ENCODE measurements at regions not wholly inside any gene's neighbourhood (a gene's known extent, or its start where the extent isn't known, plus 50 kb on each side); places are given as distances from the start of the nearest gene placed in this dataset.
"Not testable (repeated sequence)": the region's sequence is repeated elsewhere in the genome, so short reads cannot be mapped to it uniquely, and the experiment has no call there.

- DNase-seq (ENCODE audit: low read depth, low spot score): no peak
- H3K4me1 ChIP-seq (ENCODE audit: insufficient read depth, insufficient read length): no peaks in the 10 kb centered on the region
- no peak for TF ChIP-seq YY1 (IDR thresholded peaks at IDR 0.05; ENCODE audit: insufficient read depth, insufficient read length)
- no peak for TF ChIP-seq ZNF274 (IDR thresholded peaks at IDR 0.05; ENCODE audit: low read depth, low read length)
- TF ChIP-seq SUZ12 (IDR thresholded peaks at IDR 0.05; ENCODE audit: extremely low read depth, insufficient read depth, insufficient read length): no peak
Observed at GRCh38 chr14:59132796-59133494, 55.5 kb upstream of the DAAM1 start.

GRCh38 chr14:59133709-59134108 lies 54.8 kb upstream of the DAAM1 start:
- H3K4me1 ChIP-seq (ENCODE audit: insufficient read depth, insufficient read length): no peaks in the 10 kb centered on the region
- H3K4me3 ChIP-seq (ENCODE audit: insufficient read length, low read depth): no peak overlapping the region
- H3K27me3 ChIP-seq (ENCODE audit: insufficient read depth, insufficient read length): no peaks in the 10 kb centered on the region
- no peaks in the 10 kb centered on the region for H3K9me3 ChIP-seq (ENCODE audit: insufficient read depth, low read length)
- H3K36me3 ChIP-seq (ENCODE audit: insufficient read depth, insufficient read length, low read length): no peaks in the 10 kb centered on the region
- DNase-seq (ENCODE audit: low read depth, low spot score): no peak
- H3K9ac ChIP-seq (ENCODE audit: insufficient read length, low read depth): no peak overlapping the region
- TF ChIP-seq SUZ12 (IDR thresholded peaks at IDR 0.05; ENCODE audit: extremely low read depth, insufficient read depth, insufficient read length) (no peak), YY1 (IDR thresholded peaks at IDR 0.05; ENCODE audit: insufficient read depth, insufficient read length) (no peak), ZNF274 (IDR thresholded peaks at IDR 0.05; ENCODE audit: low read depth, low read length) (no peak)

More at GRCh38 chr14:59132796-59133494, 55.5 kb upstream of the DAAM1 start:
- H3K9me3 ChIP-seq (ENCODE audit: insufficient read depth, low read length): no peaks in the 10 kb centered on the region
- no peaks in the 10 kb centered on the region for H3K27me3 ChIP-seq (ENCODE audit: insufficient read depth, insufficient read length)
- no peaks in the 10 kb centered on the region for H3K36me3 ChIP-seq (ENCODE audit: insufficient read depth, insufficient read length, low read length)
- H3K4me3 ChIP-seq (ENCODE audit: insufficient read length, low read depth): no peak overlapping the region
- no peak overlapping the region for H3K9ac ChIP-seq (ENCODE audit: insufficient read length, low read depth)

- no peak for DNase-seq (ENCODE audit: low read depth, low spot score)
- Histone ChIP-seq H3K4me1 (ENCODE audit: insufficient read depth, insufficient read length) (no peaks in the 10 kb centered on the region), H3K27me3 (ENCODE audit: insufficient read depth, insufficient read length) (no peaks in the 10 kb centered on the region), H3K9me3 (ENCODE audit: insufficient read depth, low read length) (no peaks in the 10 kb centered on the region), H3K4me3 (ENCODE audit: insufficient read length, low read depth) (no peak overlapping the region), H3K36me3 (ENCODE audit: insufficient read depth, insufficient read length, low read length) (no peaks in the 10 kb centered on the region), H3K9ac (ENCODE audit: insufficient read length, low read depth) (no peak overlapping the region)
- TF ChIP-seq SUZ12 (IDR thresholded peaks at IDR 0.05; ENCODE audit: extremely low read depth, insufficient read depth, insufficient read length) (no peak), YY1 (IDR thresholded peaks at IDR 0.05; ENCODE audit: insufficient read depth, insufficient read length) (no peak), ZNF274 (IDR thresholded peaks at IDR 0.05; ENCODE audit: low read depth, low read length) (no peak)
Observed at GRCh38 chr14:59134307-59134706, 54.2 kb upstream of the DAAM1 start.

DNA sequence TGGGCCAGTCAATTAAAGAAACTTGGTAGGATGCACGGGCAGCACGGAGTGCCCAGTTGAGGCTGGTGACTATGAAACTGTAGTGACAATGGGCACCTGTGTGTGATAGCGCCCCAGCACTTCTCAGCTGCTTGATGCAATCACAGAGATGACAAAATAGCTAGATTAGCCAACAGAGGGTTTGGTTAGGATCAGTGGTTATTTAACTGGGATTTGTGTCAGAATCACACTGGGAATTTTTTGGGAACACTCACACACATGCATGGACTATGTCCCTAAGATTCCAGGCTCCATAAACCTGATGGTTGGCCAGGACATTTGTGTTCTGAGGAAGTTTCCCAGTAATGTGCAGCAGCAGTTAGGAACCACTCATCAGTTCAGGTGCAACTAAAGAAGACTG lies 51.2 kb upstream of the DAAM1 start:
- Histone ChIP-seq H3K9ac (ENCODE audit: insufficient read length, low read depth) (no peak overlapping the region), H3K9me3 (ENCODE audit: insufficient read depth, low read length) (no peaks in the 10 kb centered on the region), H3K36me3 (ENCODE audit: insufficient read depth, insufficient read length, low read length) (no peaks in the 10 kb centered on the region), H3K27me3 (ENCODE audit: insufficient read depth, insufficient read length) (no peaks in the 10 kb centered on the region), H3K4me1 (ENCODE audit: insufficient read depth, insufficient read length) (no peaks in the 10 kb centered on the region), H3K4me3 (ENCODE audit: insufficient read length, low read depth) (no peak overlapping the region)
- no peak for TF ChIP-seq ZNF274 (IDR thresholded peaks at IDR 0.05; ENCODE audit: low read depth, low read length)
- TF ChIP-seq SUZ12 (IDR thresholded peaks at IDR 0.05; ENCODE audit: extremely low read depth, insufficient read depth, insufficient read length): no peak
- TF ChIP-seq YY1 (IDR thresholded peaks at IDR 0.05; ENCODE audit: insufficient read depth, insufficient read length): no peak
- DNase-seq (ENCODE audit: low read depth, low spot score): no peak

DNA sequence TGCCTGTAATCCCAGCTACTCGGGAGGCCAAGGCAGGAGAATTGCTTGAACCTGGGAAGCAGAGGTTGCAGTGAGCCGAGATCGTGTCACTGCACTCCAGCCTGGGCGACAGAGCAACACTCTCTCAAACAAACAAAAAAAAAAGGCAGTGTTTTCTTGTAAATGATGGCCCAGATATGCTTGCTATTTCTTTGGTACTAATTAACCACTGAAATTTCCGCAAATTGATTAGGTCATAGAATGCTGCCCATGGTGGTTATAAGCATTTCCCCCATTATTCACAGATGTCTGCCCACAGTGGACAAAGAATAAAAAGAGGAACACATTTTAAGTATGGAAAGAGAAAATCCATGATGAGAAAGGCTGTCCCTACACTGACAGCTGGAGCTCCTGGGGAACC lies 49.9 kb upstream of the DAAM1 start:
- not testable (repeated sequence) for H3K27me3 ChIP-seq (ENCODE audit: insufficient read depth, insufficient read length); H3K4me3 ChIP-seq (ENCODE audit: insufficient read length, low read depth); H3K36me3 ChIP-seq (ENCODE audit: insufficient read depth, insufficient read length, low read length); DNase-seq (ENCODE audit: low read depth, low spot score); H3K9ac ChIP-seq (ENCODE audit: insufficient read length, low read depth); H3K4me1 ChIP-seq (ENCODE audit: insufficient read depth, insufficient read length); H3K9me3 ChIP-seq (ENCODE audit: insufficient read depth, low read length)

All from NT2/D1 (cell line).